T-helper 9 cell (primary cell): ENCODE measurements at regions not wholly inside any gene's neighbourhood (a gene's known extent, or its start where the extent isn't known, plus 50 kb on each side); places are given as distances from the start of the nearest gene placed in this dataset.

ENCODE experiments used
- DNase-seq: peaks from one replicate; pipeline ENCODE4 v3.0.0-alpha.2; 2020

GRCh38 chr12:61356485-61356884 is 903.7 kb upstream of the USP15 start:
- DNase-seq = no peak

- DNase-seq = no peak
Measured at GRCh38 chr12:61357496-61357895, 902.7 kb upstream of the USP15 start.

- DNase-seq = no peak
Measured at GRCh38 chr12:61362037-61362436, 898.2 kb upstream of the USP15 start.

GRCh38 chr12:61365001-61365400 is 895.2 kb upstream of the USP15 start:
- DNase-seq = no peak

GRCh38 chr12:61367281-61367785 is 892.9 kb upstream of the USP15 start:
- no peak for DNase-seq

GRCh38 chr12:61369241-61369910 is 890.8 kb upstream of the USP15 start:
- no peak for DNase-seq

GRCh38 chr12:61384511-61384910 is 875.7 kb upstream of the USP15 start:
- no peak for DNase-seq

DNA sequence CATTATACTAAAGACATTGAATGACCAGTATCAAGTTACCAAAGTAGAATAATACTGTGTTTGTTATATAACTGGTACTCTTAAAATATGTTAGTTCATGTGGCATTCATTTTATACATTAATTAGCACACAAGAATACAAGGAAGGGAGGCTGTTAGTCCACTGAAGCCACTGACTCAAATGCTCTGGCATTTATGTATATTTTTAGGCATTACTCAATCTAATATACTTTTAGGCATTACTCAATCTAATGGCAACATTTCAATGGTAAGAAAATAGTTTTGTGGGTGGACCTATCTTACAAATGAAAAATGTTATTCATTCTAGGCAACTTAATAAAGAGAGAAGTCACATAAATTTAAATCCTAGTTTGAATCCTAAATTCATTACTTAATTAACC is 874.4 kb upstream of the USP15 start:
- no peak for DNase-seq

DNA sequence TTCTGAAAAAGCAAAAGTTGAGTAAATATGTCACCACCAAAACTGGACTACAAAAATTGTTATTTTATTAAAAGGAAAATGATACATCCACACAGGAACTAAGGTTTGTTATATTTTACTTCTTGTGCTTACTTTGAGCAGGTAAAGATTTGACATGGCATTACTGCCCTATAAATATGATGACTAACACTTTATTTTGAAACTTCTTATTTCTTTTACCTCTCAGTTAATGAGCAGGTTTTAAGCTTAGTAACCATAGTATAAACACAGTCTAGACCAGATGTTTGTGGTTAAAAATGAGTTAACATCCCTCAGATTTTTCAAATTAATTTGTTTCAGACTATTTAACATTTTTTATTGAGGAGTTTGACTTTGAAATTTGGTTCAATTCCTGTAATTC is 862.5 kb upstream of the USP15 start:
- no peak for DNase-seq

DNA sequence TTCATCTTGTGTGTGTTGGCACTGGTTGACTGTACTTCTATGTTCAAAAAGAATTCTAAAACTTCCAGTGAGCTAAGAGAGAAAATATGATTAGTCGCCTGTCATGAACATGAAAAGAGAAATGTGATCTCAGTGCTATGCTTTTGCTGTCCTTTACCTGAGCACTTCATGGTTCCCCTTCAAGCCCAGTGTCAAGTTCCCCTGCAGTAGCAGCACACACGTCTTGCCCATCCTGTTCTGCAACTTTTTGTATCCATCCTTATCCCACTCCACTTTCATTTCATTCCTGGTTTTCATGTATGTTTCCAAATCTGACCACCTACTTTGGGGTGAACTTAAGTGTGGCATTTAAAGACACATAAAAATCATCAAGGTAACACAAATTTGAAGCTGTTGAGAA is 848.0 kb upstream of the USP15 start:
- no peak for DNase-seq

DNA sequence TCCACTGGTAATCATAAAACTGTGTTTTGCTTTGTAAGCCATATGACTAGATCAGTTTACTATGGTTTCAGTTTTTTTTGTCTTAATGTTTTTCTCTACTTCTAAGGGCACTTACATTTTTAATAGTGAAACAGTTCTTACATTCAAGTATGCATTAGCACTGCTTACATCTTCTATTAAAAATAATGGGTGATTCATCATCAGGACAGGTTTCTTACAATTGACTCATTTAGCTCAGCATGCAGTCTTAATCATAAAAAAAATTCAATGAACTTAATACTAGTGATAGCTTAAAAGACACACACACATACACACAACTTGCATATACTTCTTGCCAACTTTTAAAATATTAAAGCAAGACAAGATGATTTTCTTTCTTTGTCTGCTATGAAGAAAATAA is 845.7 kb upstream of the USP15 start:
- no peak for DNase-seq

- DNase-seq = no peak
Measured at GRCh38 chr12:61422786-61423185, 837.4 kb upstream of the USP15 start.

DNA sequence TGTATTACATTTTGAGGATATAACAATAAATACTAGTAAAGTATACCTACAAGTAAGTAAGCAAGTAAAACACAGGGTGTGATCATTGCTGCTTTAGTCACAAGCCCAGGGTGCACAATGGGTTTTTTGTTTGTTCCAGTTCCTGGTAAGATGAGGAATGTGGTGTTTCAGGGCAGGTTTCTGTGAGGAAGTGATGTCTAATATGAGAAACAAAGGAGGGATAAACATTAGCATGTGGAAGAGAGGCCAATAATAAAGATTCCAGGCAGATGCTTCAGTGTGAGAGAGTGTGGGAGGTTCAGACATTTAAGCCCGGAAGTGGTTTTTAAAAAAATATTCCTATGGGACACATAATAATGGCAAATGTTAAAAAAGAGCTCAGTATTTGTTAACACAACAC is 808.1 kb upstream of the USP15 start:
- no peak for DNase-seq

- no peak for DNase-seq
Measured at GRCh38 chr12:61487728-61488127, 772.5 kb upstream of the USP15 start.

- no peak for DNase-seq
Measured at GRCh38 chr12:61490526-61491498, 769.4 kb upstream of the USP15 start.

DNA sequence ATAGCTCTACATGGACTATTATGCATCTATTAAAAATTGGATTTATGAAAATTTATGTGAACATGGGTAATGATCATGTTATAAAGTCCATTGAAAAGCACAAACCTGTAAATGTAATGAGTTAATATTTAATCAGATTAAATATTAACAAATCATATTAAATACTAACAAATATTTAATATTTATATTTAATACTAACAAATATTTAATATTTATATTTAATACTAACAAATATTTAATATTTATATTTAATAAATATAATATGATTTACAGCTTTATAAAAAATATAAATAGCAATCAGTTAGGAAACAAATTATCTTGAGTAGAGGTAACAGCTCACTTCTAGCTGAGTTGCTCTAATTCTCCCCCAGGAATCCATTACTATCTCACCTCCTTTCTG is 758.0 kb upstream of the USP15 start:
- DNase-seq = no peak

GRCh38 chr12:61504396-61505080 is 755.7 kb upstream of the USP15 start:
- no peak for DNase-seq

GRCh38 chr12:61513499-61513898 is 746.7 kb upstream of the USP15 start:
- no peak for DNase-seq

GRCh38 chr12:61514016-61514415 is 746.2 kb upstream of the USP15 start:
- DNase-seq = no peak

- DNase-seq = no peak
Measured at GRCh38 chr12:61521258-61521657, 738.9 kb upstream of the USP15 start.

DNA sequence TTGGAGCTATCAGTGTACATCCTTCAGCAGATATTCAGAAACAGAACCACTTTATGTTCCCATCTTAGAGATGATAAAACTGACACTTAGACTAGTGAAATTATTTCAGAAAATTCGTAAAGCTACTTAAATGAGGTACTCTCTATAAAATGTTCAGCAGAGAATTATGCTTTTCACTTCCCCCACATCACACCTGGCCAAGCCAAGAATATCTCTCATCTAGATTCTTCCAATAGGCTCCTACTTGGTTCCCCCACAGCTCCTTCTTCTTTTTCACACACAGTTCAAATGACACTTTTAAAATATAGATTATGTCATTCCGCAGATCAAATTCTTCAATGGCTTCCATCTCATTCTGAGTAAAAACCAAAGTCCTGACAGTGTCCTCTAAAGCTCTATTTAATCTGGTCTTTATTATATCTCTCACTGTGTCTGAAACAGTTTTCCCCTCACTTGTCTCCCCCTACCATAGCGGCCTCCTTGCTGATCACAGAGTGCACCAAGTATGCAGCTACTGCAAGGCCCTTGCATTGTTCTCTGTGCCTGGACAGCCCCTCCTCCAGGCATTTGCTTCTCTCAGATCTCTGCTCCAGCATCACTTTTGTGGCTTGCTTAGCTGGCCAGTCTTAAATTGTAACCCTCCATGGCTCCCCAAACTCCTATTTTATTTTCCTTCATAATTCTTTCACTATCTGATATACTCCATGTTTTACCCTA is 736.8 kb upstream of the USP15 start:
- no peak for DNase-seq

DNA sequence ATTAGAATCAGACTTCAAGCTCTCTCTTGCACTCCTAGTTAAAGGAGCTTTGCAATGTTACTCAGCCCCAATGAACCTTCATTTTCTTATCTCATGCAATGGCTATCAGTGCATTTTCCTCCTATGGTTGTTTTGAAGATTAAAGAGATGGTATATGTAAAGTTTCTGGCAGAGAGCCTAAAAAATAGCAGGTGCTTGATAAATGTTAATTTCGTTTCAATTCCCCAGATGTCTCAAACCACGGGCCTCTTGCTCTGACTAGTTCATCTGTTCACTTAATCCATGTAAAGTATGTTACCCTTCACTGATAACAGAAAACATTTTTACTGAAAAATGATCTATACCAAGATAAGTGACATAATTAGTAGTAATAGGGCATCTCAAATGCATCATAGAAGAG is 735.4 kb upstream of the USP15 start:
- no peak for DNase-seq

DNA sequence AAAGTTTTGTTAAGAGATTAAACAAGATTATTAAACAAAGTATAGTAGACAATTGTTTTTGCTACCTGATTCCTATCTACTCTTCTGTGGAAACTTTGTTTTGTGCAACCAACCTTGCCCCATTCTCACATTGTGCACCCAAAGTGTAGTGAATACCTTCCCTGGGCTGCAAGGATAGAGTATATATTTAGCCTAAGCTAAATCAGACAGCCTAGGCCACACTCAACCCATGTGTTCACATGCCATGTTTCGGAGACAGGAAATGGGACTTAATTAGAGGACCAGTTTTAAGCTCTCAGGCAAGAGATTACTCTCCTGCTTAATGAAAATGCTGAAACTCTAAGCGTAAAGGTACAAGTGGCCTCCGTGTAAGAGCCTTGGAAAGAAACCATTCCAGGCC is 734.9 kb upstream of the USP15 start:
- DNase-seq = no peak
